DND-41 (cell line): ENCODE measurements at regions not wholly inside any gene's neighbourhood (a gene's known extent, or its start where the extent isn't known, plus 50 kb on each side); places are given as distances from the start of the nearest gene placed in this dataset.

Experiments used
- CTCF ChIP-seq: IDR thresholded peaks from 2 replicates; pipeline ENCODE4 v1.5.1; 2012; ENCODE audit warnings: borderline replicate concordance, low read length, moderate library complexity, mild to moderate bottlenecking; ENCODE audit not compliant: poor library complexity, severe bottlenecking; ENCODE audit errors: extremely low read depth
- EZH2 ChIP-seq: IDR thresholded peaks from 3 replicates; pipeline ENCODE4 v1.6.1; 2012; ENCODE audit warnings: borderline replicate concordance, low read depth, mild to moderate bottlenecking, moderate library complexity, low read length, inconsistent platforms; ENCODE audit not compliant: severe bottlenecking

DNA sequence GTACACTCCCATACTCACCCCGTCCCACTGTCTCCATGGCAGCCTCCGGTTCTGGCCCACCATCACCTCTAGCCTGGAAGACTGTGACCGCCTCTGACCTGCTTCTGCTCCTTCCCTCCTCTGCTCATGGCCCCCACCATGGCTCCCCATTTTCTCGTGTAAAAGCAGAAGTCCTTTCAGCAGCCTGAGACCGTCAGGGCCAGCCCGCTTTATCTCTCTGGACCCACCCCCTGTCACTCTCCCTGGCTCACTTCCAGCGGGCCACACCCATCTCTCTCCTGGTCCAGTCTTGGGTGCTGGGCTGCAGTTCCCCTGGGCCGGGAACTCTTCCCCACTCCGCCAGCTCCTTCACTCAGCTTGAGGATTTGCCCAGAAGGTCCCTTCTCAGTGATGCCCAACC lies 96.0 kb upstream of the RUFY1 start:
- TF ChIP-seq EZH2: no peak
- no peak for TF ChIP-seq CTCF
